HepG2 (cell line): ENCODE measurements at regions not wholly inside any gene's neighbourhood (a gene's known extent, or its start where the extent isn't known, plus 50 kb on each side); places are given as distances from the start of the nearest gene placed in this dataset.

Source experiments
- ATAD3A ChIP-seq: sonication (generic); formaldehyde crosslinking; IDR thresholded peaks from 2 replicates; pipeline ENCODE4 v1.4.0; 2020; ENCODE audit warnings: missing genetic modification reagents
- BRD4 ChIP-seq: sonication (generic); formaldehyde crosslinking; IDR thresholded peaks from 2 replicates; pipeline ENCODE4 v1.4.0; 2020; ENCODE audit warnings: missing genetic modification reagents
- E2F2 ChIP-seq: sonication (generic); formaldehyde crosslinking; IDR thresholded peaks from 2 replicates; pipeline ENCODE4 v1.4.0; 2020; ENCODE audit warnings: missing genetic modification reagents, borderline replicate concordance
- JUNB ChIP-seq: sonication (generic); formaldehyde crosslinking; IDR thresholded peaks from 2 replicates; pipeline ENCODE4 v1.8.0; 2022; ENCODE audit warnings: missing genetic modification reagents, mild to moderate bottlenecking, borderline replicate concordance
- KLF15 ChIP-seq: sonication (generic); formaldehyde crosslinking; IDR thresholded peaks from 2 replicates; pipeline ENCODE4 v1.8.1; 2023; ENCODE audit warnings: borderline replicate concordance, mild to moderate bottlenecking, inconsistent platforms, missing genetic modification reagents, mixed read lengths
- MEF2D ChIP-seq: sonication (generic); formaldehyde crosslinking; IDR thresholded peaks from 2 replicates; pipeline ENCODE4 v1.5.1; 2020; ENCODE audit warnings: mild to moderate bottlenecking, missing genetic modification reagents
- NCOA1 ChIP-seq: sonication (generic); formaldehyde crosslinking; IDR thresholded peaks from 2 replicates; pipeline ENCODE4 v1.9.0; 2021; ENCODE audit warnings: missing genetic modification reagents
- NFE2 ChIP-seq: sonication (generic); formaldehyde crosslinking; IDR thresholded peaks from 2 replicates; pipeline ENCODE4 v1.4.0; 2020; ENCODE audit warnings: missing genetic modification reagents
- POGZ ChIP-seq: sonication (generic); formaldehyde crosslinking; IDR thresholded peaks from 2 replicates; pipeline ENCODE4 v1.4.0; 2020; ENCODE audit warnings: mild to moderate bottlenecking, missing genetic modification reagents
- RFX3 ChIP-seq: IDR thresholded peaks from 2 replicates; pipeline ENCODE4 v1.6.1; 2016; ENCODE audit warnings: missing biosample characterization, missing genetic modification reagents
- SMYD3 ChIP-seq: sonication (generic); formaldehyde crosslinking; IDR thresholded peaks from 2 replicates; pipeline ENCODE4 v1.8.1; 2023; ENCODE audit warnings: mild to moderate bottlenecking, missing genetic modification reagents
- SSRP1 ChIP-seq: IDR thresholded peaks from 2 replicates; pipeline ENCODE4 v1.6.1; 2016; ENCODE audit warnings: control low read depth
- ZBTB39 ChIP-seq: sonication (generic); formaldehyde crosslinking; IDR thresholded peaks from 2 replicates; pipeline ENCODE4 v1.5.0; 2020; ENCODE audit warnings: missing genetic modification reagents
- ZNF44 ChIP-seq: sonication (generic); formaldehyde crosslinking; IDR thresholded peaks from 2 replicates; pipeline ENCODE4 v1.5.1; 2020; ENCODE audit warnings: mild to moderate bottlenecking, missing genetic modification reagents
- ZNF503 ChIP-seq: sonication (generic); formaldehyde crosslinking; IDR thresholded peaks from 2 replicates; pipeline ENCODE4 v1.4.0; 2020; ENCODE audit warnings: missing genetic modification reagents
- ZNF652 ChIP-seq: IDR thresholded peaks from 2 replicates; pipeline ENCODE4 v1.6.1; 2016; ENCODE audit warnings: low read depth, borderline replicate concordance
- ZNF687 ChIP-seq: sonication (generic); formaldehyde crosslinking; IDR thresholded peaks from 2 replicates; pipeline ENCODE4 v1.5.1; 2020; ENCODE audit warnings: mild to moderate bottlenecking, missing genetic modification reagents, moderate library complexity

- peak; percentile 73 for TF ChIP-seq ZNF687
- TF ChIP-seq POGZ (CRISPR knock-in tag), result no peak; the same call in 1 of the 2 replicates
- no peak for TF ChIP-seq E2F2 (CRISPR knock-in tag)
- no peak for TF ChIP-seq ZNF44 (CRISPR knock-in tag)
- no peak for TF ChIP-seq ATAD3A (CRISPR knock-in tag)
- no peak for TF ChIP-seq SMYD3 (CRISPR knock-in tag)
- no peak for TF ChIP-seq NCOA1 (CRISPR knock-in tag)
- peak; percentile 83 for TF ChIP-seq SSRP1 (CRISPR knock-in tag)
- TF ChIP-seq BRD4, result peak; percentile 85
- TF ChIP-seq RFX3 (CRISPR knock-in tag), result no peak
- no peak for TF ChIP-seq JUNB
- TF ChIP-seq ZBTB39 (CRISPR knock-in tag), result no peak
- TF ChIP-seq NFE2 (CRISPR knock-in tag), result no peak
- TF ChIP-seq MEF2D (CRISPR knock-in tag), result no peak
- TF ChIP-seq ZNF503 (CRISPR knock-in tag), result no peak
- no peak for TF ChIP-seq KLF15 (CRISPR knock-in tag)
- no peak for TF ChIP-seq ZNF652 (CRISPR knock-in tag)
Measured at GRCh38 chr2:8118940-8119781, 562.7 kb upstream of the ID2 start (continued).
